GM21786 (cell line): ENCODE measurements at regions not wholly inside any gene's neighbourhood (a gene's known extent, or its start where the extent isn't known, plus 50 kb on each side); places are given as distances from the start of the nearest gene placed in this dataset.
"Not testable (repeated sequence)": the region's sequence is repeated elsewhere in the genome, so short reads cannot be mapped to it uniquely, and the experiment has no call there.

Source experiments
- ATAC-seq: cut with Tn5 transposase; IDR thresholded peaks from one replicate; pipeline ENCODE4 v1.9.1; 2021; ENCODE audit not compliant: unreplicated experiment

- no peak for ATAC-seq
Measured at GRCh38 chr5:52010454-52010853, 627.2 kb downstream of the ISL1 start.

DNA sequence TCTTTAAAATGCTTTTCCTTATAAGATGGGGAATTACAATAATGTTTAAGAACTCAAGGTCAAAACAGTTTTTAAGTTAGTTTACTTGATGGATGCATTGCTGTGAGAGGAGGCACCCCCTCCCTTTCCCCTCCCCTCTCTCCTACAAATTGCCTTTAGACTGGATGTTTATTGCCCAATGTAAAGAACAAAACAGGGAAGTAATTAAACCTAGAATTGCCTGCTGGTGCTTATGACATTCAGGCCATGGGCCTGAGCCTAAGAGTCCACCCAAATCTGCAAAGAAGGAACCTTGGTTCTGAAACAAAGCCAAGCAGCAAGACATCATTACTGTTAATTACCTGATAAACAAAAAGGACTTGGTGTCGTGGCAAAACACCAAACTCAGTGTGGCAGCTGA lies 630.3 kb downstream of the ISL1 start:
- ATAC-seq = no peak

DNA sequence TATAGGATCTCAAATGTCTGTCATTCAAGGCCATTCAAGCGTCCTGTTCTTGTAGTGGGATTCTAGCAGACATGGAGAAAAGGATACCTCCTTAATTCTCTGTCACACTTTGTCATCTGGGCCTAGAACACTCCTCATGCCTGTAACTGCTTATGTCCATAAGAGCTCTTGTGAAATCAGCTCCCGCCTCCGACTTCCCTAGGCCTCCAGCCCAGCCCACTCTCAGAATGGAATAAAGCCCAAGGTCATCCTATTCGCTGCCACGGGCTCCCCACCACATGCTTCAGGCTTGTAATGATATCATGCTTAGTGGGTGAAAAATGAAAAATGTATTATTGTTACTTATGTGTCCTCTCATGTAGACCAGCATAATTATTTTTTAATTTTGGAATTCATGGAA lies 632.5 kb downstream of the ISL1 start:
- ATAC-seq = no peak

DNA sequence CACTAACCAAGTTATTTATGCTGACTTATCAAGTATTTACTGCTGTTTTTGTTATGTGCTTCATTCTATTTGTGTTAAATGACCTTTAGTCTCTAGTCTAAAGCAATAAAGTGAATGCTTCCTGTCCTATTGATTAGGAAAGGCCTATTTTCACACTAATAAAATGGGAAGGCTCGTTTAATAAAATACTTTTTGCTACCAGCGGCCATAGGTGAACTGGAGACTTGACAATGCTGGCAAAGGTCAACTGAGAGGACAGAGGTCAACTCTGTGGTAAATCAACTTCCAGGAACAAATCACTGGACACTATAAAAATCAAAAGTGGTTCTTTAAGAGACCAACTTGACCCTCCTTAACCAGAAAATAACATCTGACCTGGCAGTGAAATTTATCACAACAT lies 634.3 kb downstream of the ISL1 start:
- no peak for ATAC-seq

DNA sequence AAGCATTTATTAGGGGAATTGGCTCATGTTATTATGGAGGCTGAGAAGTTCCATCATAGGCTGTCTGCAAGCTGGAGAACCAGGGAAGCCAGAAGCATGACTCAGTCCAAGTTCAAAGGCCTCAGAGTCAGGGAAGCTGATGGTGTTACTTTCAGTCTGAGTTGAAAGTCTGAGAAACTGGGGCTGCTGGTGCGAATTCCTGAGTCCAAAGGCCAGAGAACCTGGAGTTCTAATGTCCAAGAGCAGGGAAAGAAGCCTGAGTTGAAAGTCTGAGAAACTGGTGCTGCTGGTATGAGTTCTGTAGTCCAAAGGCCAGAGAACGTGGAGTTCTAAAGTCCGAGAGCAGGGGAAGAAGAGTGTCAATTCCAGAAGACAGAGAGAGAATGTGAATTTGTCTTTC lies 641.1 kb downstream of the ISL1 start:
- no peak for ATAC-seq

- ATAC-seq = not testable (repeated sequence)
Measured at GRCh38 chr5:52029836-52030235, 646.6 kb downstream of the ISL1 start.

DNA sequence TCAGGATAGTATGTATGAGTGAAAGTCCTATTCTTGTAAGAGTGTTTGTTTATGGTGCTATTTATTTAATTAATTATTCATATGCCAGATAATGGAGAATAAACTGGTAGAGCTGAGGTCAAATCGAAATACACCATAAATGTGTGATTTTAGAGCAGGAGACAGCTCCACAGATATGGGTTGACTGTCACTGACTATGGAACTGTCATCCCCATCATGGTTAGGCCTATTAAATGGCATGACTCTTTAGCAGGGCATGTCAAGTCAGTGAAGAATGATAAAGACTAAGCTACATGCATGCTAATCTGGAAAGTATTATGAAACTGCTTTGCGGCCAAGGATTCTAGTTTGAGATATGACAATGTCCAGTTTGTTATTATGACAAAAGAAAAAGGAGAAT lies 658.6 kb downstream of the ISL1 start:
- ATAC-seq = no peak

DNA sequence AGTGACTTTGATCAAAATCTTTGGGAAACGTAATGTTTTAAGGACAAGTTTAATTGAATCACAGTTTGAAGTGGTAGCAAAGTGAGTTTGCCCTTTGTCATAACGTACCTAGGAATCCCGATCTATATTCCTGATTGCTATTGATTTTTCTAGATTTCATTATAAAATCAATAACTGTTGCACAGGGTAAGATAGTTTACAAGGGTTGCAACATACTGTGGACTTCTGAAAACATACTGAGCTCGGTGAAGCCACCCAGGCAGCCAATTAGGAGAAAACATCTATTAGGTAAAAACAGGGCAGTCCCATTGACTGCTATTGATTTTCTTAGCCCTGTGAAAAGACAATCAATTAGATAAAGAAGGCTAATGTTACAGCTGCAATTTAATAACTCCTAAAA lies 659.9 kb downstream of the ISL1 start:
- ATAC-seq = no peak

DNA sequence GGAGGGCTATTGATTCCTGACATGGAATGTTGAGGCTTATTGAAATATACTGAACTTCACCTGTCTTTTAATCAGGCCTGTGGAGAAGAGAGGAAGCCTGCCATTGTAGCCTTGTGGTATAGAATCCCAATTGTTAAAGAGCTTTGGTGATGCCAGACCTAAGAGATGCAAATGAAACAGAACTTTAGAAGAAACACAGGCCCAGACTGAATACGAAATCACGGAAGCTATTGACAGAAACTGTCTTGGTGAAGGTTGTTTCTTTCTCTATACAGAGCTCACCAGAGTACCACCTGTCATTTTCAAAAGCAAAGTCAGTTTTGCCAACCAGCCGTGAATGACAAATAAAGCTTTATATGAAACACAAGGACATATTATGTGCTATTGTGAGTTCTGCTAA lies 660.3 kb downstream of the ISL1 start:
- no peak for ATAC-seq

- no peak for ATAC-seq
Measured at GRCh38 chr5:52051759-52052158, 668.5 kb downstream of the ISL1 start.

DNA sequence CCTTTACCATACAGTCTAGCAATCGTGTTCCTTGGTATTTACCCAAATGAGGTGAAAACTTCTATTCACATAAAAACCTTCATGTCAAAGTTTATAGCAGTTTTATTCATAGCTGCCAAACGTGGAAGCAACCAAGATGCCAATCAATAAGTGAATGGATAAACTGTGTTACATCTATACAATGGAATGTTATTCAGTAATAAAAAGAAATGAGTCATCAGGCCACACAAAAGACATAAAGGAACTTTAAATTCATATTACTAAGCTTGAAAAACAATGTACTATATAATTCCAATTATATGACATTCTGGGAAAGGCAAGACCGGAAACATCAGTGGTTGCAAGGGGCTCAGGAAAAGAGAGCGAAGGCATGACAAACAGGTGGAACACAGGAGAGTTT lies 679.9 kb downstream of the ISL1 start:
- ATAC-seq = no peak

DNA sequence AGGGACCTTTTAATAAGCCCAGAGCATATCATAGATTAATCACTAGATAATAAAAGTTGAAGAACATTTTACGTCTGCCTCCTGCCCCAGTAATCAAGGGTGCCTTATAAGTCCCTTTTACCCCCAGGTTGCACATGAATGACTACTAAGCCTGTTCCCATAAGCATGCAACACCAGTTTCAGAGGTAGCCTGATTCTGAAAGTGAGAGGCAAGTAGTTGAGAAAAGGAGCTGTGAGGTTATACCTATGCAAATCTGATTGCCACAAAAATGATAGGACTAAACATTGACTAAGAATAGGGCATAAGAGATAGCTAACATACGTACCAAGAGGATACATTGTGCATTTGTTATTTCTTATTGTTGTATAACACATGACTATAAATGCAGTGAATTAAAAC lies 681.9 kb downstream of the ISL1 start:
- ATAC-seq = peak; percentile 71

GRCh38 chr5:52069997-52070396 lies 686.7 kb downstream of the ISL1 start:
- ATAC-seq = no peak

GRCh38 chr5:52073993-52074689 lies 690.9 kb downstream of the ISL1 start:
- ATAC-seq = no peak

DNA sequence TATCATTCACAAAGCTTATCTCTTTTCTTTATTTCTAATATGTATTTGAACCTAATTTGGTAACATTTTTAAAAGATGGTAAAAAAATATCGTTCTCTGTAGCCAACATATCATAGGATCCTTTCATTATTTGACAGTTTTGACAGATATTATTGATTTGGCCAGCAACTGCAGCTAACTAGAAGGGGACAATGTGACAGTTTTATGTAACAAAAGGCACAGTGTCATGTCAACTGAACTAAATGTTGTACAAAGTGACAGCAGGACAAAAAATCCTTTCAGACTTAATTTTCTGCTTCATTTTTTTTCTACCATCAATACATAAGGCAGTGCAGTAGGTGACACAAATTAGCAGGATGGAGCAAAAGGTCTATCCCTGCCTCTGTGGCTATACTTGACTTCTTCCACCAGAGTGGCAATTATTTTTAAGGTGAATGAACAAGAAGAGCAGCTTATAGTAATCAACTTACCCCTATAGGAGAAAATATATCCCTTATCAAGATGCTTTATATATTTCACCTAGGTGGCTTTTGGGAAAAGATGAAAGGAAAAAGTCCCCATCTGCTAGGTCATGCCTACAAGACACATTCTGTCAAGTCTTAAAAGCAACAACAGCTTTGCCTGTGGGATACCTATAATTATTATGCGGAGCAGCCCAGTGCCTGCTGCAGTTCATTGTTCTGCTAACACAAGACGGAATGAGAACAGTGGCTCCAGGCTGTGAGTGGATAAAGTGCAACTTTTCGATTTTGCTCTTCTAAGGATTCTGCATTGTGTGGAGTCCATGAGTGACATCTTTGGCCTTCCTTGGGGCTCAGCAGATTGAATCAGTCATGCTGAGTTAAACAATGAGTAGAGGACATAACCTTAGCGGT lies 694.9 kb downstream of the ISL1 start:
- no peak for ATAC-seq

DNA sequence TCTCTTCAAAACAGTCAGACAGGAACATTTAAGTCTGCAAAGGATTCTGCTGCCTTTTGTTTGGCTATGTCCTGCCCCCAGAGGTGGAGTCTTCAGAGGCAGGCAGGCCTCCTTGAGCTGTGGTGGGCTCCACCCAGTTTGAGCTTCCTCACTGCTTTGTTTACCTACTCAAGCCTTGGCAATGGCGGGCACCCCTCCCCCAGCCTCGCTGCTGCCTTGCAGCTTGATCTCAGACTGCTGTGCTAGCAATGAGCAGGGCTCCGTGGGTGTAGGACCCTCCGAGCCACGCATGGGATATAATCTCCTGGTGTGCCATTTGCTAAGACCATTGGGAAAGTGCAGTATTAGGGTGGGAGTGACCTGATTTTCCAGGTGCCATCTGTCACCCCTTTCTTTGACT lies 685.4 kb upstream of the ITGA1 start:
- ATAC-seq = not testable (repeated sequence)

DNA sequence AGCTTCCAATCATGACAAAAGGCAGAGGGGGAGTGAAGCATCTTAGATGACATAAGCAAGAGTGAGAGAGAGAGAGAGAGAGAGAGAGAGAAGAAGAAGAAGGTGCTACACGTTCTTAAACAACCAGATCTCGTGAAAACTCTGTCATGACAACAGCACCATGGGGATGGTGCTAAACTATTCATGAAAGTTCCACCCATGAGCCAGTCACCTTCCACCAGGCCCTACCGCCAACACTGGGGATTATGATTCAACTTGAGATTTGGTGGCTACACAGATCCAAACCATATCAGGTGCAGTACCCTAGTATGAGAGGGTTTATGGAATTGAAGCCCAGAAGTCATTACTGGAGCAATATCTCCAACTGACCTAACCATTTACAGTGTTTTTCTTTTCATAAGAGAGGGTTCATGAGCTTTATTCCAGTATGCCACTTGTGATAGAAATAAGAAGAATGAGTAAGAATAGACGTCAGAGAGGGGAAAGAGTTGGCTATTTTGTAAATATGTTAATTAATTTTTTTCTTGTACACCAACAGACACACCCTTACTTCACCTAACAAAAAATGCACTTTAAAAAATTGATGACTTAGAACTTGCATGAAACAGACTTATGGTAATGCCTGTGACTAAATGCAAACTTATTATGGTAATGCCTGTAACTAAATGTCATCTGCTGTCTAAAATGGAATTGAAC lies 680.4 kb upstream of the ITGA1 start:
- ATAC-seq = no peak

- no peak for ATAC-seq
Measured at GRCh38 chr5:52119768-52120167, 667.9 kb upstream of the ITGA1 start.

DNA sequence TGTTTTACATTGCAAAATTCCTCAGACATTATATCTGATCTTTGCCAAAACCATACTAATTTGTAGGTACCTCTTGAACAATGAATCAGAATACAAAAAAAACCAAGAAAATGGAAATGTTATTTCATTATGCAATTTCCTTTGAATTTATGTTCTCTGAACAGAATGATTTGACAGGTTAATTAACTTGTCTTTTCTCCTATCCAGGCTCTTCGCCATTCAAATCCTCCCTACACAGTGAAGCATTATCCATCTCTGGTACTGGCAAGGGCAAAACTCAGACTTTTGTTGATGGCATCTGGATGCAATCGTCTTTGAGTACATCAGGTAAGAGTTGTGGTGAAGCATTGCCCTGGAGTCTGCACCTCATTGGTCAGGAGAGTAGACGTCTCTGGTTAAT lies 655.7 kb upstream of the ITGA1 start:
- ATAC-seq = no peak

DNA sequence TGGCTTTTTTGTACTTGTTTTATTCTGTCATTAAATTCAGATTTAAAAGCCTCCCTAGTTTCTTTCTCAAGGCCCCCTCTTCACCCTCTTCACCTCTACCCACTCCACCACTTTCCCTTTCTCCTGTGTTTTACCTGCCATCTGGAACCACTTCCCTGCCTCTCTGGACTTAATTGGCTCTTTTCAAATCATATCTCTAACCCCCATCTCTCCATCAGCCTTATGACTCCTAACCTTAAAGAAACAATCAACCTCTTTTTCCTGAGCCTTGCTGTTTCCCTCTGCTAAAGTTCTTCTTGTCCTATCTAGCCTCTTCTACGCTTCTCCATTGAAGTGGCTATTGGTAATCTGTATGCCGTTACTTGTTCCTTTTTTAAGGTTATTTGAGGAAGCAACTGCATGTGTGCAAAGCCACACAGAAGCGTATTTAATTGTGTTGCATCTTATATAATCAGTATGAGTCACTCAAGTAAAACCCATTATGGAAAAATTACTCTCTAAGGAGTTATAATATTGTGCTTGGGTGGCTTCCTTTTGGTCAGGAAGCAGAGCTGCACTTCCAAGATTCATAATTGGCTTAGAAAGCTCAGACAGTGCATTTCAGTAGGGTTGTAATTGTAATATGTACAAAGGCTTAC lies 653.6 kb upstream of the ITGA1 start:
- ATAC-seq = no peak

GRCh38 chr5:52139888-52140615 lies 647.7 kb upstream of the ITGA1 start:
- ATAC-seq = no peak
